Stimulated activated CD8-positive, alpha-beta memory T cell treated with anti-CD3 and anti-CD28 coated beads, Interleukin-15, amount 100 ng/mL, for 24 hours (primary cell): ENCODE measurements at regions not wholly inside any gene's neighbourhood (a gene's known extent, or its start where the extent isn't known, plus 50 kb on each side); places are given as distances from the start of the nearest gene placed in this dataset.
A peak's percentile ranks its signal among the peaks of the same experiment; 100 is the strongest.

Source experiments
- DNase-seq: peaks from one replicate; pipeline ENCODE4 v3.0.0-alpha.2; 2020; ENCODE audit warnings: low read depth

- no peak for DNase-seq
These were observed 137.9 kb upstream of the GSE1 start for GRCh38 chr16:85475233-85475632.

GRCh38 chr16:85475691-85476300 is 137.3 kb upstream of the GSE1 start:
- no peak for DNase-seq

GRCh38 chr16:85476389-85476788 is 136.7 kb upstream of the GSE1 start:
- DNase-seq = no peak

GRCh38 chr16:85477801-85478363 is 135.2 kb upstream of the GSE1 start:
- DNase-seq = no peak

GRCh38 chr16:85479972-85480726 is 133.0 kb upstream of the GSE1 start:
- no peak for DNase-seq

- DNase-seq = no peak
These were observed 132.4 kb upstream of the GSE1 start for GRCh38 chr16:85480727-85481101.

GRCh38 chr16:85481206-85481605 is 131.9 kb upstream of the GSE1 start:
- DNase-seq = no peak

GRCh38 chr16:85481738-85482137 is 131.4 kb upstream of the GSE1 start:
- DNase-seq = no peak

GRCh38 chr16:85483424-85483823 is 129.7 kb upstream of the GSE1 start:
- no peak for DNase-seq

- no peak for DNase-seq
These were observed 128.5 kb upstream of the GSE1 start for GRCh38 chr16:85484347-85485300.

GRCh38 chr16:85485379-85485778 is 127.7 kb upstream of the GSE1 start:
- DNase-seq = no peak

- DNase-seq = no peak
These were observed 126.7 kb upstream of the GSE1 start for GRCh38 chr16:85486256-85486915.

GRCh38 chr16:85488414-85488813 is 124.7 kb upstream of the GSE1 start:
- no peak for DNase-seq

- DNase-seq = no peak
These were observed 122.6 kb upstream of the GSE1 start for GRCh38 chr16:85490407-85491057.

GRCh38 chr16:85491058-85491771 is 121.9 kb upstream of the GSE1 start:
- peak; percentile 19 for DNase-seq

GRCh38 chr16:85491798-85492294 is 121.3 kb upstream of the GSE1 start:
- DNase-seq = no peak

GRCh38 chr16:85492295-85492864 is 120.7 kb upstream of the GSE1 start:
- DNase-seq = no peak

GRCh38 chr16:85494315-85494714 is 118.8 kb upstream of the GSE1 start:
- no peak for DNase-seq

GRCh38 chr16:85495259-85495658 is 117.9 kb upstream of the GSE1 start:
- DNase-seq = no peak
